GM20000 (cell line): ENCODE measurements at regions not wholly inside any gene's neighbourhood (a gene's known extent, or its start where the extent isn't known, plus 50 kb on each side); places are given as distances from the start of the nearest gene placed in this dataset.

Experiments used
- DNase-seq: peaks from one replicate; pipeline ENCODE4 v3.0.0; 2012; ENCODE audit warnings: low spot score
- TF ChIP-seq, protein P1 (sequence below): IDR thresholded peaks from 2 replicates; pipeline ENCODE4 v1.5.1; 2012; ENCODE audit warnings: mild to moderate bottlenecking, control low read depth; ENCODE audit errors: extremely low read depth, missing control alignments

GRCh38 chr12:124404162-124404784 is 109.4 kb downstream of the RFLNA start:
- no peak for DNase-seq
- TF ChIP-seq, protein P1, sequence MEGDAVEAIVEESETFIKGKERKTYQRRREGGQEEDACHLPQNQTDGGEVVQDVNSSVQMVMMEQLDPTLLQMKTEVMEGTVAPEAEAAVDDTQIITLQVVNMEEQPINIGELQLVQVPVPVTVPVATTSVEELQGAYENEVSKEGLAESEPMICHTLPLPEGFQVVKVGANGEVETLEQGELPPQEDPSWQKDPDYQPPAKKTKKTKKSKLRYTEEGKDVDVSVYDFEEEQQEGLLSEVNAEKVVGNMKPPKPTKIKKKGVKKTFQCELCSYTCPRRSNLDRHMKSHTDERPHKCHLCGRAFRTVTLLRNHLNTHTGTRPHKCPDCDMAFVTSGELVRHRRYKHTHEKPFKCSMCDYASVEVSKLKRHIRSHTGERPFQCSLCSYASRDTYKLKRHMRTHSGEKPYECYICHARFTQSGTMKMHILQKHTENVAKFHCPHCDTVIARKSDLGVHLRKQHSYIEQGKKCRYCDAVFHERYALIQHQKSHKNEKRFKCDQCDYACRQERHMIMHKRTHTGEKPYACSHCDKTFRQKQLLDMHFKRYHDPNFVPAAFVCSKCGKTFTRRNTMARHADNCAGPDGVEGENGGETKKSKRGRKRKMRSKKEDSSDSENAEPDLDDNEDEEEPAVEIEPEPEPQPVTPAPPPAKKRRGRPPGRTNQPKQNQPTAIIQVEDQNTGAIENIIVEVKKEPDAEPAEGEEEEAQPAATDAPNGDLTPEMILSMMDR, result no peak

GRCh38 chr12:124403273-124403672 is 108.4 kb downstream of the RFLNA start:
- TF ChIP-seq, protein P1, result no peak
- DNase-seq, result no peak

DNA sequence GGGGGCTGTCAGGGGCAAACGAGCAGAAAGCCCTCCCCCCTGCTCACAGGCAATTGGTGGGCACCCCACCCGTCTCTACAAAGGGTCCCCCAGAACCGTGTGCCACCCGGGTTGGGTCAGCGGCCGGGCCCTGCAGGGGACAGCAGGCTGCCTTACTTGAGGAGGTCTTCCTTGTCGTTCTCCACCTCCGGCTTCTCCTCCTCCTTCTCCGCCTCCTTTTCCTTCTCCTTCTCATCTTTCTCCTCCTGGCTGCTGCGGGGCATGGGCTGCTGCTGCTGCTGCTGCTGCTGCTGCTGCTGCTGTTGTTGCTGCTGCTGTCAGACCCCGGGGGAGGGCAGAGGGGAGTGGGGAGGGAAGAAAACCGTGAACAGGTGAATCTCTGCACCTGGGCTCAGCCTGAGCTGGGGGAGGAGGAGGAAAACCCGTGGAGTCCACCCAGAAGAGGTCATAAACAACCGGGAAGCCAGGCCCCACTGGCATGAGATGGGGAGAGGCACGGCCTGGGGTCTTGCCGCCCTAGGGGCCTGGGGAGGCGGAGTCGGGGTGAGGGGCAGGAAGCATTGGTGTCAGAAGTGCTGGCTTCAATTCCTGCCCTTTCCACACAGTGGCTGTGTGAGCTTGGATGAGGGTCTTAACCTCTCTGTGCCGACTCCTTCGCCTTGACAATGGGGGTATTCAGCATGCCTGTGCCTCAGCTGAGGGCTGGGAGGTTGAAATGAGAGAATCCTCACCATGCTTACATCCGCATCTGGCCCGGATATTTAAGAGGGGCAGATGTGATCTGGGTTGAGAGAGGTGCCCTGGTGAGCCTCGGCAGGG is 107.6 kb downstream of the RFLNA start:
- TF ChIP-seq, protein P1, result no peak
- no peak for DNase-seq

DNA sequence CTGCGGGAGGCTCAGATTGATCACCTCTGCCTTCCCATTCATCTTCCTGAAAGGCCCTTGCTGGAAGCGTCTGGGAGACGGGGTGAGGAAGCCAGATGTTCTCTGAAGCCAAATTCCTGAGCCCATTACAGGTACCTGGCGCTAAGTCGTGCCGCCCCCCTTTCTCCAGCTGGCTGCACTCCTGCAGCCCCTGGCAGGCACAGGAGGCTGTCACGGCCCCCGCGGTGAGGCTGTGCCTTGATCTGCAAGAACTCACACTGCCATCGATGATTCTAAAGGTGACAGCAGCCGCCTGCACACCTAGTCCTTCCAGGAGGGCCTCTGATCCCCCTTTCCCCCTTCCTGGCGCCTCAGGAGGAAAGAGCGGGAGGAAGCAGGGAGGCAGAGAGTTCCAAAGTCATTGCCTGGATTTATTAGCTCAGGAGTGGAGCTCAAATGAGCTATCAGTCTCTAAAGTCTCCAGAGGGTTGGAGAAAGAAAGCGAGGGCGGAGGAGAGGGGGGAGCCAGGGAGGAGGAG is 106.9 kb downstream of the RFLNA start:
- DNase-seq, result no peak
- TF ChIP-seq, protein P1, result no peak

- TF ChIP-seq, protein P1, result no peak
- no peak for DNase-seq
Measured at GRCh38 chr12:124400124-124400523, 105.2 kb downstream of the RFLNA start.

DNA sequence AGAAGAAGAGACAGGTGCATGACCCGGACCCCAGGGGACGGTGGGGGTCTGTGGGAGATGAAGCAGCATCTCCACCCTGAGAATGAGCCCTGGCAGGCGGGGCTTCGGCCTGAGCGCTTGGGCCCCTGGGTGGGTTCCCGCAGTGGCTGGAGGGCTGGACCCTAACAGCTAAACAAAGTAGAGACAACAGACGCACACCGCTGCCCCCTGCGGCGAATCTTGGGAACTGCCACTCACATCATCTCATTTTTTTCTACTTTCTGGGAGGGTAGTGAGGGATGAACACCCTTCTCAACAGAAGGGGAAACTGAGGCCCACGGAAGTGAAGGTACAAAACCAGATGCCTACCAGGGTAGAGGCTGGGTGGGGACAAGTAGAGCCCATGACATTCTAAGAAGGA is 104.7 kb downstream of the RFLNA start:
- TF ChIP-seq, protein P1, result peak; percentile 42
- peak; percentile 77 for DNase-seq

DNA sequence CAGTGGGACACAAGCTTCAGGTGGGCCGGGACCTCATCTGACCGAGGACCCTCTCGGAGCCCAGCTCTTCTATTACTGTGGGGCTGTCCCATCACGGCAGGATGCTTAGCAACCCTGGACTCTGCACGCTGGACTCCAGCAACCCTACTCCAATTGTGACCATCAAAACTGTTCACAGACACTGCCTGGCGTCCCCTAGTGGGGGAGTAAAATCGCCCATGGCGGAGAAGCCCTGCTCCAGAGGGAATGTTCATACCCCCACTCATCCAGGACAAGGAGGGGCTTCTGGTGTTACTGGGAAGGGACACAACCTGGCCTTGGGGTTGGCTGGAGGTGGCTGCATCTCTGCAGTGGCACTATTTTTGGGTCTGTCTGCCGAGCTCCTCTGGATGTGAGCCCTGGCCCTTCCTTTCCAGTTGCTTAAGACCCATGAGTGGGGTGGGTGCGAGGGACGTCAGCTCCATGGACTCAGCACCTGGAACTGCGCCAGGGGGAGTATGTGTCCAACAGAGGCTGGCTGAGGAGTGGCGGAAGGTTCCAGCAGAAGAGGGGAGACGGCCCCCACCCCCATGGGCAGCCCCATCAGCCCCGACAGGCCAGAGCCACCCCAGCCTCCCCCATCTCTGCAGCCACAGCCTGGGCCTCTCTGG is 103.8 kb downstream of the RFLNA start:
- DNase-seq, result no peak
- TF ChIP-seq, protein P1, result no peak
